Tibial nerve (tissue), 4 donors: ENCODE measurements at regions not wholly inside any gene's neighbourhood (a gene's known extent, or its start where the extent isn't known, plus 50 kb on each side); places are given as distances from the start of the nearest gene placed in this dataset.

Source experiments
- EP300 ChIP-seq, 2 donors: sonication (generic); formaldehyde crosslinking; IDR thresholded peaks; one replicate each; pipeline ENCODE4 v1.6.1; 2017; ENCODE audit warnings: antibody characterized with exemption in 2 of 2, mild to moderate bottlenecking in 1 of 2
- POLR2A ChIP-seq, 2 donors: fragments of 450-650 bp; IDR thresholded peaks; one replicate each; pipeline ENCODE4 v1.6.1; 2017; ENCODE audit warnings: antibody characterized with exemption in 2 of 2, mild to moderate bottlenecking in 2 of 2, moderate library complexity in 2 of 2
- TF ChIP-seq, protein P1 (sequence below), 5 experiments: fragments of 200-600 bp in 3 of 5; fragments of 450-650 bp in 2 of 5; sonication (generic) in 3 of 5; IDR thresholded peaks; one replicate each; pipeline ENCODE4 v1.5.1; 2016 to 2019; ENCODE audit warnings: antibody characterized with exemption in 5 of 5, mild to moderate bottlenecking in 3 of 5, moderate library complexity in 2 of 5

DNA sequence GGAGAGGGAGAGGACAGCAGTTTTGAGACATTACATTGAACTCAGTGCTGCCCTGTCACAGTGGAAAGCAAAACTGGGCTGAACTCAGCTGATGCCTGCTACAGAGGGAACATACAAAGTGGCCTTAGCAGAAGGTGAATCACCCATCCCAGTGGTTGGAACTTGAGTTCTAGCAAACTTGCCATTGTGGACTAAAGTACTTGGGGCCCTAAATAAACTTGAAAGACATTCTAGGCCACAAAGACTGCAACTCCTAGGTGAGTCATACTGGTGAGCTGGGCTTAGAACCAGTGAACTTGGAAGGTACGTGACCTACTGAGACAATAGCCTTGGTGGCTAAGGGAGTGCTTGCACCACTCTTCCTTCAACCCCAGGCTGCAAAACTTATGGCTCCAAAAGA lies 155.7 kb upstream of the RIOK2 start:
- TF ChIP-seq POLR2A (IDR thresholded peaks at IDR 0.05): no peak
- TF ChIP-seq, protein P1, sequence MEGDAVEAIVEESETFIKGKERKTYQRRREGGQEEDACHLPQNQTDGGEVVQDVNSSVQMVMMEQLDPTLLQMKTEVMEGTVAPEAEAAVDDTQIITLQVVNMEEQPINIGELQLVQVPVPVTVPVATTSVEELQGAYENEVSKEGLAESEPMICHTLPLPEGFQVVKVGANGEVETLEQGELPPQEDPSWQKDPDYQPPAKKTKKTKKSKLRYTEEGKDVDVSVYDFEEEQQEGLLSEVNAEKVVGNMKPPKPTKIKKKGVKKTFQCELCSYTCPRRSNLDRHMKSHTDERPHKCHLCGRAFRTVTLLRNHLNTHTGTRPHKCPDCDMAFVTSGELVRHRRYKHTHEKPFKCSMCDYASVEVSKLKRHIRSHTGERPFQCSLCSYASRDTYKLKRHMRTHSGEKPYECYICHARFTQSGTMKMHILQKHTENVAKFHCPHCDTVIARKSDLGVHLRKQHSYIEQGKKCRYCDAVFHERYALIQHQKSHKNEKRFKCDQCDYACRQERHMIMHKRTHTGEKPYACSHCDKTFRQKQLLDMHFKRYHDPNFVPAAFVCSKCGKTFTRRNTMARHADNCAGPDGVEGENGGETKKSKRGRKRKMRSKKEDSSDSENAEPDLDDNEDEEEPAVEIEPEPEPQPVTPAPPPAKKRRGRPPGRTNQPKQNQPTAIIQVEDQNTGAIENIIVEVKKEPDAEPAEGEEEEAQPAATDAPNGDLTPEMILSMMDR (IDR thresholded peaks at IDR 0.05): no peak
- no peak for TF ChIP-seq EP300 (IDR thresholded peaks at IDR 0.05)
